Retinal pigment epithelial cell (primary cell): ENCODE measurements at regions not wholly inside any gene's neighbourhood (a gene's known extent, or its start where the extent isn't known, plus 50 kb on each side); places are given as distances from the start of the nearest gene placed in this dataset.
"Not testable (repeated sequence)": the region's sequence is repeated elsewhere in the genome, so short reads cannot be mapped to it uniquely, and the experiment has no call there.

Source experiments
- DNase-seq: peaks from one replicate; pipeline ENCODE4 v3.0.0-alpha.2; 2010; ENCODE audit warnings: low read depth
- H3K4me3 ChIP-seq: 2 replicates; pipeline ENCODE4 v1.5.1; 2011; ENCODE audit warnings: mild to moderate bottlenecking, low read length, control low read depth, moderate library complexity

- not testable (repeated sequence) for H3K4me3 ChIP-seq, DNase-seq
These were observed 105.0 kb downstream of the PPIAL4A start for GRCh38 chr1:120994614-120995013.

GRCh38 chr1:120995025-120995424 lies 105.5 kb downstream of the PPIAL4A start:
- H3K4me3 ChIP-seq, DNase-seq: not testable (repeated sequence)

GRCh38 chr1:121001090-121001726 lies 111.6 kb downstream of the PPIAL4A start:
- not testable (repeated sequence) for DNase-seq, H3K4me3 ChIP-seq

GRCh38 chr1:121003230-121003629 lies 113.7 kb downstream of the PPIAL4A start:
- H3K4me3 ChIP-seq, DNase-seq: not testable (repeated sequence)

GRCh38 chr1:121006826-121007225 lies 117.3 kb downstream of the PPIAL4A start:
- not testable (repeated sequence) for DNase-seq, H3K4me3 ChIP-seq

GRCh38 chr1:121007755-121008154 lies 118.2 kb downstream of the PPIAL4A start:
- H3K4me3 ChIP-seq, DNase-seq: not testable (repeated sequence)

- not testable (repeated sequence) for DNase-seq, H3K4me3 ChIP-seq
These were observed 119.1 kb downstream of the PPIAL4A start for GRCh38 chr1:121008512-121009215.

GRCh38 chr1:121009216-121010057 lies 119.9 kb downstream of the PPIAL4A start:
- H3K4me3 ChIP-seq, result peak overlapping the region; percentile 14

GRCh38 chr1:121010141-121010540 lies 120.6 kb downstream of the PPIAL4A start:
- H3K4me3 ChIP-seq, DNase-seq: not testable (repeated sequence)

More at GRCh38 chr1:121009216-121010057, 119.9 kb downstream of the PPIAL4A start:
- not testable (repeated sequence) for DNase-seq

- DNase-seq, H3K4me3 ChIP-seq: not testable (repeated sequence)
These were observed 123.6 kb downstream of the PPIAL4A start for GRCh38 chr1:121013181-121013580.

GRCh38 chr1:121016182-121017028 lies 126.8 kb downstream of the PPIAL4A start:
- not testable (repeated sequence) for H3K4me3 ChIP-seq
- DNase-seq, result peak; percentile 18

- not testable (repeated sequence) for H3K4me3 ChIP-seq, DNase-seq
These were observed 130.3 kb downstream of the PPIAL4A start for GRCh38 chr1:121019715-121020349.

GRCh38 chr1:121020350-121021236 lies 131.0 kb downstream of the PPIAL4A start:
- peak; percentile 3 for DNase-seq
- peak overlapping the region; percentile 49 for H3K4me3 ChIP-seq

GRCh38 chr1:121021716-121022115 lies 132.1 kb downstream of the PPIAL4A start:
- H3K4me3 ChIP-seq, result peak overlapping the region; percentile 15
- DNase-seq, result not testable (repeated sequence)

GRCh38 chr1:121032878-121033494 lies 143.4 kb downstream of the PPIAL4A start:
- H3K4me3 ChIP-seq, DNase-seq: not testable (repeated sequence)

GRCh38 chr1:121036792-121037191 lies 147.2 kb downstream of the PPIAL4A start:
- H3K4me3 ChIP-seq, DNase-seq: not testable (repeated sequence)

GRCh38 chr1:121040974-121041373 lies 143.2 kb downstream of the FAM72B start:
- not testable (repeated sequence) for H3K4me3 ChIP-seq, DNase-seq
